ENCODE measurements at regions not wholly inside any gene's neighbourhood (a gene's known extent, or its start where the extent isn't known, plus 50 kb on each side); places are given as distances from the start of the nearest gene placed in this dataset.

GRCh38 chr4:71962622-71963264, 69.1 kb upstream of the NPFFR2 start:
- Mint-ChIP-seq H3K27me3 (ENCODE audit: insufficient read depth) (no peaks in the 10 kb centered on the region), H3K4me1 (ENCODE audit: low read depth) (no peaks in the 10 kb centered on the region), H3K4me3 (no peak overlapping the region), H3K9me3 (peaks cover 8% of the 10 kb centered on the region), H3K36me3 (ENCODE audit: low read depth) (no peaks in the 10 kb centered on the region), H3K27ac (no peak overlapping the region)
- no peak for DNase-seq
- TF ChIP-seq CTCF (IDR thresholded peaks at IDR 0.05): no peak

GRCh38 chr4:71974681-71975080, 57.1 kb upstream of the NPFFR2 start:
- Mint-ChIP-seq H3K27me3 (ENCODE audit: insufficient read depth) (no peaks in the 10 kb centered on the region), H3K4me1 (ENCODE audit: low read depth) (no peaks in the 10 kb centered on the region), H3K27ac (no peak overlapping the region), H3K4me3 (no peak overlapping the region), H3K36me3 (ENCODE audit: low read depth) (no peaks in the 10 kb centered on the region), H3K9me3 (peaks cover 5% of the 10 kb centered on the region)
- DNase-seq: no peak
- no peak for TF ChIP-seq CTCF (IDR thresholded peaks at IDR 0.05)

- no peak overlapping the region for H3K4me3 Mint-ChIP-seq
- no peak for DNase-seq
- no peaks in the 10 kb centered on the region for H3K36me3 Mint-ChIP-seq (ENCODE audit: low read depth)
- H3K27ac Mint-ChIP-seq: no peak overlapping the region
- H3K27me3 Mint-ChIP-seq (ENCODE audit: insufficient read depth): no peaks in the 10 kb centered on the region
- H3K4me1 Mint-ChIP-seq (ENCODE audit: low read depth): no peaks in the 10 kb centered on the region
- peaks cover 5% of the 10 kb centered on the region; the same call in 1 of the 2 replicates for H3K9me3 Mint-ChIP-seq
- TF ChIP-seq CTCF (IDR thresholded peaks at IDR 0.05): no peak
Observed at GRCh38 chr4:71976523-71976922, 55.3 kb upstream of the NPFFR2 start.

- Mint-ChIP-seq H3K4me3 (no peak overlapping the region), H3K4me1 (ENCODE audit: low read depth) (no peaks in the 10 kb centered on the region), H3K9me3 (no peaks in the 10 kb centered on the region; the same call in 1 of the 2 replicates), H3K27me3 (ENCODE audit: insufficient read depth) (no peaks in the 10 kb centered on the region), H3K36me3 (ENCODE audit: low read depth) (no peaks in the 10 kb centered on the region), H3K27ac (no peak overlapping the region)
- DNase-seq: no peak
- no peak for TF ChIP-seq CTCF (IDR thresholded peaks at IDR 0.05)
Observed at GRCh38 chr4:71978210-71978835, 53.5 kb upstream of the NPFFR2 start.

- no peak for TF ChIP-seq CTCF (IDR thresholded peaks at IDR 0.05)
- Mint-ChIP-seq H3K4me3 (no peak overlapping the region), H3K27ac (no peak overlapping the region), H3K27me3 (ENCODE audit: insufficient read depth) (no peaks in the 10 kb centered on the region), H3K36me3 (ENCODE audit: low read depth) (no peaks in the 10 kb centered on the region), H3K9me3 (peaks cover 9% of the 10 kb centered on the region), H3K4me1 (ENCODE audit: low read depth) (no peaks in the 10 kb centered on the region)
- no peak for DNase-seq
Observed at GRCh38 chr4:71980976-71981375, 50.8 kb upstream of the NPFFR2 start.
